ENCODE measurements at regions not wholly inside any gene's neighbourhood (a gene's known extent, or its start where the extent isn't known, plus 50 kb on each side); places are given as distances from the start of the nearest gene placed in this dataset.

GRCh38 chr9:105059252-105059651 lies 131.3 kb upstream of the ABCA1 start:
- Histone ChIP-seq H3K79me2 (ENCODE audit: control insufficient read depth, insufficient read depth, low read length) (no peaks in the 10 kb centered on the region), H4K20me1 (replicated peaks; ENCODE audit: control insufficient read depth, extremely low read depth, insufficient read depth, low read length) (no peaks in the 10 kb centered on the region), H3K4me1 (ENCODE audit: control insufficient read depth, extremely low read depth, insufficient read depth, low read length) (no peaks in the 10 kb centered on the region), H3K9ac (replicated peaks; ENCODE audit: extremely low read depth, insufficient read depth, low read length) (no peak overlapping the region), H3K9me3 (replicated peaks; ENCODE audit: control insufficient read depth, insufficient read depth, low read length) (no peaks in the 10 kb centered on the region), H3K4me3 (replicated peaks in 1 of 3; ENCODE audit: insufficient read depth in 1 of 3, low read depth in 1 of 3, low read length in 3 of 3) (no peak overlapping the region), H3K27me3 (ENCODE audit: control insufficient read depth in 2 of 2, insufficient read depth in 2 of 2, low read length in 2 of 2) (no peaks in the 10 kb centered on the region), H2AFZ (ENCODE audit: low read depth, low read length) (no peak overlapping the region), H3K36me3 (ENCODE audit: control insufficient read depth in 2 of 2, extremely low read depth in 1 of 2, insufficient read depth in 2 of 2, low read length in 2 of 2) (no peaks in the 10 kb centered on the region), H3K4me2 (ENCODE audit: insufficient read depth, low read length) (no peak overlapping the region), H3K27ac (ENCODE audit: insufficient read depth, low read depth, low read length) (no peak overlapping the region), H3K9me1 (replicated peaks; ENCODE audit: control insufficient read depth, extremely low read depth, insufficient read depth, low read length) (no peaks in the 10 kb centered on the region)
- ChIA-PET CTCF (interaction anchor here (0.7 to 1.3 kb wide), 2 partner anchors 15 to 196 kb away, joined by 3 read pairs; no protein-coding TSS in a partner anchor), POLR2A (no interaction called here)
- DNase-seq (ENCODE audit: low read depth, low spot score) (no peak), FAIRE-seq (no peak)
- TF ChIP-seq JUN (IDR thresholded peaks at IDR 0.05; ENCODE audit: borderline replicate concordance, insufficient read depth, insufficient read length, low read depth) (no peak), POLR2A (IDR thresholded peaks at IDR 0.05; ENCODE audit: low read depth, low read length) (no peak), POLR2AphosphoS5 (IDR thresholded peaks at IDR 0.05; ENCODE audit: insufficient read depth, low read depth, low read length) (no peak), CTCF (IDR thresholded peaks at IDR 0.05; ENCODE audit: extremely low read depth in 1 of 2, insufficient read depth in 1 of 2, low read depth in 1 of 2, low read length in 2 of 2) (no peak), FOS (IDR thresholded peaks at IDR 0.05; ENCODE audit: borderline replicate concordance, insufficient read depth, low read length) (no peak)
- BruUV-seq (replicated peaks), result no TSS peak
- dilution Hi-C loops (cut with MboI; ENCODE audit: extremely low pct_ligation_motif_present, low sequenced_read_pairs), result no loop called here
- intact Hi-C loops (cut with micrococcal nuclease), result no loop called here

GRCh38 chr9:105062222-105062855 lies 134.4 kb upstream of the ABCA1 start:
- Histone ChIP-seq H3K4me3 (replicated peaks in 1 of 3; ENCODE audit: insufficient read depth in 1 of 3, low read depth in 1 of 3, low read length in 3 of 3) (no peak overlapping the region), H3K27me3 (ENCODE audit: control insufficient read depth in 2 of 2, insufficient read depth in 2 of 2, low read length in 2 of 2) (no peaks in the 10 kb centered on the region), H3K36me3 (ENCODE audit: control insufficient read depth in 2 of 2, extremely low read depth in 1 of 2, insufficient read depth in 2 of 2, low read length in 2 of 2) (no peaks in the 10 kb centered on the region), H3K27ac (ENCODE audit: insufficient read depth, low read depth, low read length) (no peak overlapping the region), H3K9ac (replicated peaks; ENCODE audit: extremely low read depth, insufficient read depth, low read length) (no peak overlapping the region), H4K20me1 (replicated peaks; ENCODE audit: control insufficient read depth, extremely low read depth, insufficient read depth, low read length) (no peaks in the 10 kb centered on the region), H3K4me1 (ENCODE audit: control insufficient read depth, extremely low read depth, insufficient read depth, low read length) (no peaks in the 10 kb centered on the region), H3K4me2 (ENCODE audit: insufficient read depth, low read length) (no peak overlapping the region), H3K9me3 (replicated peaks; ENCODE audit: control insufficient read depth, insufficient read depth, low read length) (no peaks in the 10 kb centered on the region), H2AFZ (ENCODE audit: low read depth, low read length) (no peak overlapping the region), H3K79me2 (ENCODE audit: control insufficient read depth, insufficient read depth, low read length) (no peaks in the 10 kb centered on the region), H3K9me1 (replicated peaks; ENCODE audit: control insufficient read depth, extremely low read depth, insufficient read depth, low read length) (no peaks in the 10 kb centered on the region)
- no peak for FAIRE-seq
- intact Hi-C loops (cut with micrococcal nuclease), result no loop called here
- no peak for DNase-seq (ENCODE audit: low read depth, low spot score)
- no TSS peak for BruUV-seq (replicated peaks)
- ChIA-PET CTCF (no interaction called here), POLR2A (no interaction called here)
- TF ChIP-seq CTCF (IDR thresholded peaks at IDR 0.05; ENCODE audit: extremely low read depth in 1 of 2, insufficient read depth in 1 of 2, low read depth in 1 of 2, low read length in 2 of 2), result no peak
- no peak for TF ChIP-seq MYC (IDR thresholded peaks at IDR 0.05; ENCODE audit: low read depth, low read length)
- TF ChIP-seq POLR2A (IDR thresholded peaks at IDR 0.05; ENCODE audit: low read depth, low read length), result no peak
- TF ChIP-seq GATA2 (IDR thresholded peaks at IDR 0.05; ENCODE audit: insufficient read depth, insufficient read length, low read depth, low read length), result no peak
- no peak for TF ChIP-seq FOS (IDR thresholded peaks at IDR 0.05; ENCODE audit: borderline replicate concordance, insufficient read depth, low read length)
- TF ChIP-seq MAX (IDR thresholded peaks at IDR 0.05; ENCODE audit: insufficient read depth, insufficient read length), result no peak
- TF ChIP-seq POLR2AphosphoS5 (IDR thresholded peaks at IDR 0.05; ENCODE audit: insufficient read depth, low read depth, low read length), result no peak
- TF ChIP-seq EZH2 (IDR thresholded peaks at IDR 0.05; ENCODE audit: borderline replicate concordance, low read depth, low read length, severe bottlenecking), result no peak
- no peak for TF ChIP-seq JUN (IDR thresholded peaks at IDR 0.05; ENCODE audit: borderline replicate concordance, insufficient read depth, insufficient read length, low read depth)
- dilution Hi-C loops (cut with MboI; ENCODE audit: extremely low pct_ligation_motif_present, low sequenced_read_pairs), result no loop called here

Measured in endothelial cell of umbilical vein (primary cell).